HCT116 (cell line): ENCODE measurements at regions not wholly inside any gene's neighbourhood (a gene's known extent, or its start where the extent isn't known, plus 50 kb on each side); places are given as distances from the start of the nearest gene placed in this dataset.
A peak's percentile ranks its signal among the peaks of the same experiment; 100 is the strongest.

ENCODE experiments used
- ATAC-seq: fragments of 200-7000 bp; cut with Tn5 transposase; 2 replicates; pipeline ENCODE4 v1.9.1; 2020; ENCODE audit warnings: mild to moderate bottlenecking, moderate library complexity
- BruUV-seq: library from RNA; stranded (reverse); fragments of 400-500 nt; replicated peaks from 2 replicates; lab custom pipeline; 2021; lab: Mats Ljungman, UMichigan
- CTCF ChIA-PET: fragments of 300-600 bp; sonication (Branson Sonifier 250); formaldehyde crosslinking; loops from one replicate; lab custom pipeline; 2021; ENCODE audit warnings: antibody characterized with exemption; lab: Charles Lee
- POLR2A ChIA-PET: fragments of 300-600, 350-600 bp; sonication (Branson Sonifier 250); formaldehyde crosslinking; loops from one replicate; lab custom pipeline; 2021; ENCODE audit warnings: antibody characterized with exemption; lab: Charles Lee
- RAD21 ChIA-PET, 2 experiments: fragments of 300-600 bp; sonication (Branson Sonifier 250); formaldehyde crosslinking; loops; one replicate each; lab custom pipeline; 2023; ENCODE audit warnings: low total read pairs in 2 of 2; ENCODE audit not compliant: uncharacterized antibody in 2 of 2, unreplicated experiment in 2 of 2, low non-redundant PET in 1 of 2; lab: Charles Lee
- DNase-seq: peaks from one replicate; pipeline ENCODE4 v3.0.0-alpha.2; 2010; ENCODE audit warnings: low read depth, low spot score
- H2AFZ ChIP-seq: fragments of 200-600 bp; shearing (Covaris generic), sonication (generic); 2 replicates; pipeline ENCODE4 v1.6.1; 2017; ENCODE audit warnings: low read depth, mixed run types, mixed read lengths, antibody characterized with exemption, low read length; ENCODE audit not compliant: poor library complexity, severe bottlenecking
- H3K27ac ChIP-seq: 2 replicates; pipeline ENCODE4 v1.5.1; 2012; ENCODE audit warnings: low read depth, low read length
- H3K27me3 ChIP-seq: fragments of 200-600 bp; sonication (generic); 2 replicates; pipeline ENCODE4 v1.6.1; 2016; ENCODE audit warnings: mixed run types, low read length, mixed read lengths; ENCODE audit not compliant: insufficient read depth
- H3K36me3 ChIP-seq, 2 experiments: fragments of 200-500 bp in 1 of 2; fragments of 200-600 bp in 1 of 2; sonication (Bioruptor generic) in 1 of 2; sonication (generic) in 1 of 2; 2 replicates each; pipeline versions ENCODE4 v1.5.1 to v1.6.1; 2014 to 2016; ENCODE audit warnings: low read length in 2 of 2, inconsistent platforms in 1 of 2, mixed read lengths in 1 of 2, mixed run types in 1 of 2; ENCODE audit not compliant: insufficient read depth in 2 of 2, control insufficient read depth in 1 of 2
- H3K4me1 ChIP-seq, 2 experiments: fragments of 200-600 bp in 1 of 2; sonication (generic) in 1 of 2; 2 replicates each; pipeline versions ENCODE4 v1.5.1 to v1.6.1; 2012 to 2017; ENCODE audit warnings: low read length in 2 of 2, inconsistent platforms in 1 of 2, mild to moderate bottlenecking in 1 of 2, mixed read lengths in 1 of 2, mixed run types in 1 of 2, moderate library complexity in 1 of 2; ENCODE audit not compliant: insufficient read depth in 2 of 2, control insufficient read depth in 1 of 2
- H3K4me2 ChIP-seq: fragments of 200-600 bp; sonication (generic); 2 replicates; pipeline ENCODE4 v1.6.1; 2017; ENCODE audit warnings: mixed run types, low read length, mixed read lengths
- H3K4me3 ChIP-seq, 2 experiments: fragments of 200-600 bp in 1 of 2; sonication (generic) in 1 of 2; replicated peaks in 1 of 2; 2 replicates each; pipeline ENCODE4 v1.5.1; 2011 to 2016; ENCODE audit warnings: low read length in 2 of 2, control low read depth in 1 of 2, low read depth in 1 of 2, mild to moderate bottlenecking in 1 of 2, mixed read lengths in 1 of 2, mixed run types in 1 of 2
- H3K79me2 ChIP-seq: fragments of 200-600 bp; sonication (generic); 2 replicates; pipeline ENCODE4 v1.6.1; 2017; ENCODE audit warnings: mild to moderate bottlenecking, mixed run types, low read length, moderate library complexity, mixed read lengths; ENCODE audit not compliant: insufficient read depth
- H3K9ac ChIP-seq: fragments of 200-600 bp; sonication (generic); 2 replicates; pipeline ENCODE4 v1.6.1; 2016; ENCODE audit warnings: low read length, mixed read lengths
- H3K9me2 ChIP-seq: fragments of 200-600 bp; sonication (generic), shearing (Covaris generic); 2 replicates; pipeline ENCODE4 v1.6.1; 2017; ENCODE audit warnings: mixed run types, mild to moderate bottlenecking, moderate library complexity; ENCODE audit not compliant: insufficient read depth
- H3K9me3 ChIP-seq, 2 experiments: fragments of 200-500 bp in 1 of 2; fragments of 200-600 bp in 1 of 2; sonication (Bioruptor generic) in 1 of 2; sonication (generic) in 1 of 2; 2 replicates each; pipeline ENCODE4 v1.6.1; 2014 to 2017; ENCODE audit warnings: low read length in 2 of 2, mixed read lengths in 2 of 2, inconsistent platforms in 1 of 2, low read depth in 1 of 2, mild to moderate bottlenecking in 1 of 2, mixed run types in 1 of 2, moderate library complexity in 1 of 2; ENCODE audit not compliant: control insufficient read depth in 1 of 2, insufficient read depth in 1 of 2
- H4K20me1 ChIP-seq: fragments of 200-600 bp; sonication (generic), shearing (Covaris generic); 2 replicates; pipeline ENCODE4 v1.6.1; 2017; ENCODE audit warnings: mixed run types, mild to moderate bottlenecking, moderate library complexity; ENCODE audit not compliant: insufficient read depth
- ATF3 ChIP-seq: IDR thresholded peaks from 2 replicates; pipeline ENCODE4 v1.6.1; 2012
- CBX3 ChIP-seq: IDR thresholded peaks from 2 replicates; pipeline ENCODE4 v1.6.1; 2012; ENCODE audit warnings: low read depth
- CTCF ChIP-seq, 3 experiments: fragments of 200-600 bp in 1 of 3; sonication (generic) in 1 of 3; IDR thresholded peaks in 2 of 3; conservative IDR thresholded peaks in 1 of 3; 2 replicates each; pipeline ENCODE4 v1.5.1; 2012 to 2017; ENCODE audit warnings: low read depth in 2 of 3, low read length in 2 of 3, antibody characterized with exemption in 1 of 3, borderline replicate concordance in 1 of 3, control low read depth in 1 of 3, mild to moderate bottlenecking in 1 of 3, mixed read lengths in 1 of 3, mixed run types in 1 of 3, moderate library complexity in 1 of 3; ENCODE audit not compliant: insufficient read depth in 1 of 3
- ELF1 ChIP-seq: IDR thresholded peaks from 2 replicates; pipeline ENCODE4 v1.6.1; 2012; ENCODE audit warnings: low read depth, borderline replicate concordance
- EZH2 ChIP-seq: fragments of 200-600 bp; sonication (generic); IDR thresholded peaks from 2 replicates; pipeline ENCODE4 v1.6.1; 2017; ENCODE audit warnings: antibody characterized with exemption, mixed run types
- FOSL1 ChIP-seq: IDR thresholded peaks from 2 replicates; pipeline ENCODE4 v1.6.1; 2012; ENCODE audit warnings: low read depth
- RAD21 ChIP-seq: IDR thresholded peaks from 2 replicates; pipeline ENCODE4 v1.6.1; 2012; ENCODE audit warnings: low read depth, mild to moderate bottlenecking
- SIN3A ChIP-seq: IDR thresholded peaks from 2 replicates; pipeline ENCODE4 v1.6.1; 2012; ENCODE audit warnings: low read depth
- intact Hi-C: fragments of 100-400 bp; cut with micrococcal nuclease; formaldehyde crosslinking; loops from 2 replicates; pipeline ENCODE4 v1.10.0; 2022
- TF ChIP-seq, protein P1 (sequence below): IDR thresholded peaks from 2 replicates; pipeline ENCODE4 v1.6.1; 2011; ENCODE audit warnings: mild to moderate bottlenecking, low read length, moderate library complexity; ENCODE audit not compliant: insufficient replicate concordance; ENCODE audit errors: extremely low read depth

DNA sequence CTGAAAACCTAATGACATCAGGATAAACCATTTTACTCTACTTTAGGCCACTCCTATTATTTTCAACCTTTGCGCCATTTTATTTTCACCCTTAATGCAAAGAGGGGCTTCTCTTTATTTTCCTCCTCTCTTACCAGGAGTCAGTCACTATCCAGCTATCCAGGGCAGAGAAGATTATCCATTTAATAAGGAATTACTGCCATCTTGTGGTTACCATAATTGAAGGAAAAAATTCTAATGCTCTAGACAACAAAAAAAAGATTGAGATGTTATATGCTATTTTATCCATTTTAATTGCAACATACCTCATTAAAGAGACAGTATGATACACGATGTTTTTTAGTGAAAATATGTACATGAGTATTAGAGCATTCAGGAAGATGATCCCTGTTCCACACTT is 514.5 kb upstream of the FAM241A start:
- ATAC-seq (peak; percentile 76), DNase-seq (peak; percentile 23)
- H2AFZ ChIP-seq: peak overlapping the region; percentile 75
- POLR2A ChIA-PET: no interaction called here
- CTCF ChIA-PET: interaction anchor here (0.6 to 3.3 kb wide), 9 partner anchors 155 to 1044 kb away, joined by 3 to 50 read pairs (median 4); partner anchors contain the start of gene PITX2
- no peaks in the 10 kb centered on the region for H3K4me1 ChIP-seq
- H3K36me3 ChIP-seq: no peaks in the 10 kb centered on the region
- H3K4me2 ChIP-seq: no peak overlapping the region
- RAD21 ChIA-PET: interaction anchor here in 1 of 2 experiments (0.7 kb wide), 1 partner anchor 1170 kb away, joined by 4 read pairs; no protein-coding TSS in a partner anchor
- H3K9me2 ChIP-seq: no peaks in the 10 kb centered on the region
- no peak overlapping the region for H3K27ac ChIP-seq
- intact Hi-C loops: loop anchor here (1.0 to 10.0 kb wide), 5 partner anchors 156 to 1631 kb away; no protein-coding TSS in a partner anchor
- BruUV-seq: no TSS peak
- no peaks in the 10 kb centered on the region for H4K20me1 ChIP-seq
- H3K4me3 ChIP-seq: no peak overlapping the region
- H3K9me3 ChIP-seq: no peaks in the 10 kb centered on the region
- no peaks in the 10 kb centered on the region for H3K79me2 ChIP-seq
- H3K9ac ChIP-seq: no peak overlapping the region
- no peaks in the 10 kb centered on the region for H3K27me3 ChIP-seq
- TF ChIP-seq FOSL1: no peak
- no peak for TF ChIP-seq ATF3
- no peak for TF ChIP-seq ELF1
- no peak for TF ChIP-seq SIN3A
- peak; percentile 80 for TF ChIP-seq RAD21
- no peak for TF ChIP-seq EZH2
- TF ChIP-seq CTCF (IDR thresholded peaks at IDR 0.05 in 2 of 3, conservative IDR thresholded peaks at IDR 0.05 in 1 of 3; ENCODE audit: borderline replicate concordance in 1 of 3, insufficient read depth in 1 of 3, low read depth in 2 of 3, low read length in 2 of 3): peak in 2 of 3 experiments; percentile 51 to 59; a peak in 3 of 6 replicates
- TF ChIP-seq CBX3: no peak
- TF ChIP-seq, protein P1, sequence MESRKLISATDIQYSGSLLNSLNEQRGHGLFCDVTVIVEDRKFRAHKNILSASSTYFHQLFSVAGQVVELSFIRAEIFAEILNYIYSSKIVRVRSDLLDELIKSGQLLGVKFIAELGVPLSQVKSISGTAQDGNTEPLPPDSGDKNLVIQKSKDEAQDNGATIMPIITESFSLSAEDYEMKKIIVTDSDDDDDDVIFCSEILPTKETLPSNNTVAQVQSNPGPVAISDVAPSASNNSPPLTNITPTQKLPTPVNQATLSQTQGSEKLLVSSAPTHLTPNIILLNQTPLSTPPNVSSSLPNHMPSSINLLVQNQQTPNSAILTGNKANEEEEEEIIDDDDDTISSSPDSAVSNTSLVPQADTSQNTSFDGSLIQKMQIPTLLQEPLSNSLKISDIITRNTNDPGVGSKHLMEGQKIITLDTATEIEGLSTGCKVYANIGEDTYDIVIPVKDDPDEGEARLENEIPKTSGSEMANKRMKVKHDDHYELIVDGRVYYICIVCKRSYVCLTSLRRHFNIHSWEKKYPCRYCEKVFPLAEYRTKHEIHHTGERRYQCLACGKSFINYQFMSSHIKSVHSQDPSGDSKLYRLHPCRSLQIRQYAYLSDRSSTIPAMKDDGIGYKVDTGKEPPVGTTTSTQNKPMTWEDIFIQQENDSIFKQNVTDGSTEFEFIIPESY: no peak
- TF ChIP-seq, all 23 proteins: peak for 2
